ENCODE measurements at regions not wholly inside any gene's neighbourhood (a gene's known extent, or its start where the extent isn't known, plus 50 kb on each side); places are given as distances from the start of the nearest gene placed in this dataset.

GRCh38 chr3:162269636-162270458 is 773.2 kb downstream of the OTOL1 start:
- no peaks in the 10 kb centered on the region for H3K9me3 Mint-ChIP-seq
- H3K36me3 Mint-ChIP-seq = no peaks in the 10 kb centered on the region
- no peak for TF ChIP-seq CTCF (conservative IDR thresholded peaks at IDR 0.05)
- H3K27me3 Mint-ChIP-seq = no peaks in the 10 kb centered on the region
- H3K4me3 Mint-ChIP-seq = no peak overlapping the region
- DNase-seq (ENCODE audit: extremely low spot score, unreplicated experiment) = no peak
- H3K4me1 Mint-ChIP-seq (ENCODE audit: unreplicated experiment) = no peaks in the 10 kb centered on the region
- H3K27ac Mint-ChIP-seq = no peak overlapping the region

- TF ChIP-seq CTCF (conservative IDR thresholded peaks at IDR 0.05) = no peak
- Mint-ChIP-seq H3K27me3 (no peaks in the 10 kb centered on the region), H3K9me3 (no peaks in the 10 kb centered on the region), H3K36me3 (no peaks in the 10 kb centered on the region), H3K27ac (no peak overlapping the region), H3K4me3 (no peak overlapping the region), H3K4me1 (ENCODE audit: unreplicated experiment) (no peaks in the 10 kb centered on the region)
- DNase-seq (ENCODE audit: extremely low spot score, unreplicated experiment) = no peak
Measured at GRCh38 chr3:162274070-162274469, 777.5 kb downstream of the OTOL1 start.

GRCh38 chr3:162278834-162279233 is 782.2 kb downstream of the OTOL1 start:
- Mint-ChIP-seq H3K36me3 (no peaks in the 10 kb centered on the region), H3K9me3 (peaks cover 4% of the 10 kb centered on the region), H3K4me3 (no peak overlapping the region), H3K27ac (no peak overlapping the region), H3K27me3 (no peaks in the 10 kb centered on the region), H3K4me1 (ENCODE audit: unreplicated experiment) (no peaks in the 10 kb centered on the region)
- no peak for TF ChIP-seq CTCF (conservative IDR thresholded peaks at IDR 0.05)
- DNase-seq (ENCODE audit: extremely low spot score, unreplicated experiment) = no peak

- no peak for TF ChIP-seq CTCF (conservative IDR thresholded peaks at IDR 0.05)
- no peak overlapping the region for H3K27ac Mint-ChIP-seq
- H3K4me1 Mint-ChIP-seq (ENCODE audit: unreplicated experiment) = no peaks in the 10 kb centered on the region
- no peaks in the 10 kb centered on the region for H3K36me3 Mint-ChIP-seq
- H3K4me3 Mint-ChIP-seq = no peak overlapping the region
- no peak for DNase-seq (ENCODE audit: extremely low spot score, unreplicated experiment)
- H3K9me3 Mint-ChIP-seq = peaks cover 4% of the 10 kb centered on the region
- H3K27me3 Mint-ChIP-seq = no peaks in the 10 kb centered on the region
Measured at GRCh38 chr3:162285259-162285658, 788.7 kb downstream of the OTOL1 start.

- Mint-ChIP-seq H3K9me3 (no peaks in the 10 kb centered on the region), H3K36me3 (no peaks in the 10 kb centered on the region), H3K27ac (no peak overlapping the region), H3K27me3 (no peaks in the 10 kb centered on the region), H3K4me3 (no peak overlapping the region), H3K4me1 (ENCODE audit: unreplicated experiment) (no peaks in the 10 kb centered on the region)
- TF ChIP-seq CTCF (conservative IDR thresholded peaks at IDR 0.05) = no peak
- no peak for DNase-seq (ENCODE audit: extremely low spot score, unreplicated experiment)
Measured at GRCh38 chr3:162287600-162287999, 791.0 kb downstream of the OTOL1 start.

Data from type B pancreatic cell (in vitro differentiated cells).